Activated T-helper 17 cell treated with anti-CD3 and anti-CD28 coated beads, Interleukin-2, amount 50 U/mL, for 72 hours (primary cell): ENCODE measurements at regions not wholly inside any gene's neighbourhood (a gene's known extent, or its start where the extent isn't known, plus 50 kb on each side); places are given as distances from the start of the nearest gene placed in this dataset.

Experiments
- ATAC-seq: fragments of 150-1000 bp; cut with Tn5 transposase; replicated peaks from 2 replicates; pipeline ENCODE4 v1.10.0; 2021; ENCODE audit warnings: mild to moderate bottlenecking, moderate library complexity
- H3K27ac Mint-ChIP-seq: one replicate; pipeline ENCODE4 v1.8.0; 2022; ENCODE audit warnings: mixed read lengths
- H3K27me3 Mint-ChIP-seq: one replicate; pipeline ENCODE4 v1.8.0; 2022; ENCODE audit warnings: mixed read lengths
- H3K36me3 Mint-ChIP-seq: one replicate; pipeline ENCODE4 v1.8.0; 2022; ENCODE audit warnings: low read depth, mild to moderate bottlenecking, mixed read lengths
- H3K4me1 Mint-ChIP-seq: one replicate; pipeline ENCODE4 v1.8.0; 2022; ENCODE audit warnings: mixed read lengths
- H3K4me3 Mint-ChIP-seq: one replicate; pipeline ENCODE4 v1.8.0; 2022; ENCODE audit warnings: mild to moderate bottlenecking, mixed read lengths
- H3K9me3 Mint-ChIP-seq: one replicate; pipeline ENCODE4 v1.8.0; 2022; ENCODE audit warnings: mixed read lengths

GRCh38 chr10:65323802-65324201 lies 1602.0 kb upstream of the LRRTM3 start:
- no peaks in the 10 kb centered on the region for H3K4me1 Mint-ChIP-seq
- no peak for ATAC-seq
- H3K4me3 Mint-ChIP-seq = no peak overlapping the region
- peaks cover 5% of the 10 kb centered on the region for H3K9me3 Mint-ChIP-seq
- no peaks in the 10 kb centered on the region for H3K36me3 Mint-ChIP-seq
- H3K27ac Mint-ChIP-seq = no peak overlapping the region
- no peaks in the 10 kb centered on the region for H3K27me3 Mint-ChIP-seq

- Mint-ChIP-seq H3K27me3 (no peaks in the 10 kb centered on the region), H3K4me1 (no peaks in the 10 kb centered on the region), H3K4me3 (no peak overlapping the region), H3K27ac (no peak overlapping the region), H3K36me3 (no peaks in the 10 kb centered on the region), H3K9me3 (peaks cover 5% of the 10 kb centered on the region)
- ATAC-seq = no peak
Measured at GRCh38 chr10:65325913-65326312, 1599.9 kb upstream of the LRRTM3 start.

- no peak for ATAC-seq
- Mint-ChIP-seq H3K9me3 (peaks cover 8% of the 10 kb centered on the region), H3K36me3 (no peaks in the 10 kb centered on the region), H3K4me3 (no peak overlapping the region), H3K4me1 (no peaks in the 10 kb centered on the region), H3K27me3 (no peaks in the 10 kb centered on the region), H3K27ac (no peak overlapping the region)
Measured at GRCh38 chr10:65328486-65328885, 1597.3 kb upstream of the LRRTM3 start.

GRCh38 chr10:65335311-65335710 lies 1590.5 kb upstream of the LRRTM3 start:
- Mint-ChIP-seq H3K27ac (no peak overlapping the region), H3K4me3 (no peak overlapping the region), H3K9me3 (peaks cover 3% of the 10 kb centered on the region), H3K27me3 (no peaks in the 10 kb centered on the region), H3K36me3 (no peaks in the 10 kb centered on the region), H3K4me1 (no peaks in the 10 kb centered on the region)
- no peak for ATAC-seq

GRCh38 chr10:65340340-65340739 lies 1585.5 kb upstream of the LRRTM3 start:
- Mint-ChIP-seq H3K4me1 (no peaks in the 10 kb centered on the region), H3K9me3 (no peaks in the 10 kb centered on the region), H3K36me3 (no peaks in the 10 kb centered on the region), H3K4me3 (no peak overlapping the region), H3K27ac (no peak overlapping the region), H3K27me3 (no peaks in the 10 kb centered on the region)
- ATAC-seq = no peak

- no peak for ATAC-seq
- Mint-ChIP-seq H3K27ac (no peak overlapping the region), H3K36me3 (no peaks in the 10 kb centered on the region), H3K27me3 (no peaks in the 10 kb centered on the region), H3K4me1 (no peaks in the 10 kb centered on the region), H3K4me3 (no peak overlapping the region), H3K9me3 (no peaks in the 10 kb centered on the region)
Measured at GRCh38 chr10:65341323-65341925, 1584.4 kb upstream of the LRRTM3 start.

- Mint-ChIP-seq H3K4me1 (no peaks in the 10 kb centered on the region), H3K9me3 (no peaks in the 10 kb centered on the region)
Measured at GRCh38 chr10:65342245-65342644, 1583.6 kb upstream of the LRRTM3 start.

GRCh38 chr10:65346466-65346865 lies 1579.4 kb upstream of the LRRTM3 start:
- H3K4me3 Mint-ChIP-seq = no peak overlapping the region
- ATAC-seq = no peak
- no peaks in the 10 kb centered on the region for H3K36me3 Mint-ChIP-seq
- no peaks in the 10 kb centered on the region for H3K9me3 Mint-ChIP-seq
- no peaks in the 10 kb centered on the region for H3K4me1 Mint-ChIP-seq
- no peaks in the 10 kb centered on the region for H3K27me3 Mint-ChIP-seq
- no peak overlapping the region for H3K27ac Mint-ChIP-seq

More at GRCh38 chr10:65342245-65342644, 1583.6 kb upstream of the LRRTM3 start:
- Mint-ChIP-seq H3K36me3 (no peaks in the 10 kb centered on the region), H3K4me3 (no peak overlapping the region), H3K27me3 (no peaks in the 10 kb centered on the region), H3K27ac (no peak overlapping the region)
- ATAC-seq = no peak

GRCh38 chr10:65348637-65349036 lies 1577.2 kb upstream of the LRRTM3 start:
- no peak for ATAC-seq
- H3K27ac Mint-ChIP-seq = no peak overlapping the region
- no peaks in the 10 kb centered on the region for H3K36me3 Mint-ChIP-seq
- H3K4me3 Mint-ChIP-seq = no peak overlapping the region
- no peaks in the 10 kb centered on the region for H3K9me3 Mint-ChIP-seq
- H3K4me1 Mint-ChIP-seq = no peaks in the 10 kb centered on the region
- H3K27me3 Mint-ChIP-seq = no peaks in the 10 kb centered on the region

- no peak overlapping the region for H3K27ac Mint-ChIP-seq
- no peak overlapping the region for H3K4me3 Mint-ChIP-seq
- H3K27me3 Mint-ChIP-seq = no peaks in the 10 kb centered on the region
- H3K9me3 Mint-ChIP-seq = no peaks in the 10 kb centered on the region
- ATAC-seq = no peak
- H3K36me3 Mint-ChIP-seq = no peaks in the 10 kb centered on the region
- no peaks in the 10 kb centered on the region for H3K4me1 Mint-ChIP-seq
Measured at GRCh38 chr10:65350611-65351010, 1575.2 kb upstream of the LRRTM3 start.

- H3K4me1 Mint-ChIP-seq = no peaks in the 10 kb centered on the region
- H3K36me3 Mint-ChIP-seq = no peaks in the 10 kb centered on the region
- H3K27ac Mint-ChIP-seq = no peak overlapping the region
- no peak for ATAC-seq
- no peaks in the 10 kb centered on the region for H3K27me3 Mint-ChIP-seq
- H3K9me3 Mint-ChIP-seq = peaks cover 4% of the 10 kb centered on the region
- H3K4me3 Mint-ChIP-seq = no peak overlapping the region
Measured at GRCh38 chr10:65355141-65355680, 1570.6 kb upstream of the LRRTM3 start.

- no peaks in the 10 kb centered on the region for H3K4me1 Mint-ChIP-seq
- no peaks in the 10 kb centered on the region for H3K36me3 Mint-ChIP-seq
- H3K9me3 Mint-ChIP-seq = peaks cover 4% of the 10 kb centered on the region
- H3K27me3 Mint-ChIP-seq = no peaks in the 10 kb centered on the region
- no peak overlapping the region for H3K4me3 Mint-ChIP-seq
- ATAC-seq = no peak
- no peak overlapping the region for H3K27ac Mint-ChIP-seq
Measured at GRCh38 chr10:65358565-65358964, 1567.3 kb upstream of the LRRTM3 start.

- no peak for ATAC-seq
- Mint-ChIP-seq H3K4me1 (no peaks in the 10 kb centered on the region), H3K27me3 (no peaks in the 10 kb centered on the region), H3K36me3 (no peaks in the 10 kb centered on the region), H3K27ac (no peak overlapping the region), H3K4me3 (no peak overlapping the region), H3K9me3 (peaks cover 4% of the 10 kb centered on the region)
Measured at GRCh38 chr10:65360497-65360896, 1565.3 kb upstream of the LRRTM3 start.

GRCh38 chr10:65365878-65366277 lies 1560.0 kb upstream of the LRRTM3 start:
- no peak overlapping the region for H3K4me3 Mint-ChIP-seq
- H3K4me1 Mint-ChIP-seq = no peaks in the 10 kb centered on the region
- no peaks in the 10 kb centered on the region for H3K36me3 Mint-ChIP-seq
- ATAC-seq = no peak
- no peak overlapping the region for H3K27ac Mint-ChIP-seq
- H3K9me3 Mint-ChIP-seq = peaks cover 4% of the 10 kb centered on the region
- no peaks in the 10 kb centered on the region for H3K27me3 Mint-ChIP-seq

- Mint-ChIP-seq H3K9me3 (peaks cover 4% of the 10 kb centered on the region), H3K36me3 (no peaks in the 10 kb centered on the region), H3K27ac (no peak overlapping the region), H3K4me1 (no peaks in the 10 kb centered on the region), H3K4me3 (no peak overlapping the region), H3K27me3 (no peaks in the 10 kb centered on the region)
- ATAC-seq = no peak
Measured at GRCh38 chr10:65367706-65368105, 1558.1 kb upstream of the LRRTM3 start.

- Mint-ChIP-seq H3K36me3 (no peaks in the 10 kb centered on the region), H3K27me3 (no peaks in the 10 kb centered on the region), H3K9me3 (peaks cover 4% of the 10 kb centered on the region), H3K27ac (no peak overlapping the region), H3K4me3 (no peak overlapping the region), H3K4me1 (no peaks in the 10 kb centered on the region)
- no peak for ATAC-seq
Measured at GRCh38 chr10:65375528-65375927, 1550.3 kb upstream of the LRRTM3 start.
